Small intestine (tissue), 7 donors: ENCODE measurements at regions not wholly inside any gene's neighbourhood (a gene's known extent, or its start where the extent isn't known, plus 50 kb on each side); places are given as distances from the start of the nearest gene placed in this dataset.

ENCODE experiments used
- DNase-seq, 2 donors: peaks; one replicate each; pipeline versions ENCODE4 v3.0.0 to v3.0.0-alpha.2; 2013
- FAIRE-seq: peaks from 2 replicates; lab custom pipeline; 2012; peaks lifted over from hg19 to GRCh38; lab: Jason Lieb, UNC
- H3K27ac ChIP-seq, 3 donors: one replicate each; pipeline ENCODE4 v1.5.1; 2013; ENCODE audit warnings: low read length in 2 of 3, mild to moderate bottlenecking in 2 of 3, control low read depth in 1 of 3, inconsistent platforms in 1 of 3, low read depth in 1 of 3, moderate library complexity in 1 of 3
- H3K27me3 ChIP-seq, 3 donors: one replicate each; pipeline ENCODE4 v1.6.1; 2013; ENCODE audit warnings: low read length in 3 of 3, inconsistent platforms in 1 of 3; ENCODE audit not compliant: control insufficient read depth in 3 of 3, insufficient read depth in 3 of 3
- H3K36me3 ChIP-seq, 3 donors: one replicate each; pipeline ENCODE4 v1.6.1; 2013; ENCODE audit warnings: low read length in 3 of 3, inconsistent platforms in 1 of 3, low read depth in 1 of 3, mild to moderate bottlenecking in 1 of 3, moderate library complexity in 1 of 3; ENCODE audit not compliant: control insufficient read depth in 3 of 3, insufficient read depth in 2 of 3
- H3K4me1 ChIP-seq, 3 donors: one replicate each; pipeline ENCODE4 v1.6.1; 2013; ENCODE audit warnings: low read length in 2 of 3, inconsistent platforms in 1 of 3, low read depth in 1 of 3, mild to moderate bottlenecking in 1 of 3, moderate library complexity in 1 of 3; ENCODE audit not compliant: control insufficient read depth in 3 of 3, insufficient read depth in 2 of 3
- H3K4me3 ChIP-seq, 3 donors: one replicate each; pipeline ENCODE4 v1.5.1; 2013; ENCODE audit warnings: low read length in 3 of 3, control low read depth in 1 of 3, inconsistent platforms in 1 of 3, low read depth in 1 of 3, mild to moderate bottlenecking in 1 of 3, moderate library complexity in 1 of 3
- H3K9me3 ChIP-seq, 2 donors: one replicate each; pipeline ENCODE4 v1.6.1; 2013; ENCODE audit warnings: low read depth in 1 of 2, low read length in 1 of 2; ENCODE audit not compliant: control insufficient read depth in 2 of 2, insufficient read depth in 1 of 2
- WGBS, 3 donors: extraction: QIAGEN DNeasy Blood & Tissue Kit; methylation state at CpG; one replicate each; pipeline ENCODE4 v1.1.7; 2013; 5-methylcytosine and 5-hydroxymethylcytosine counted together
- donor health status: healthy with polysubstance abuse.
- donor health status: control.
- donor health status: control.
- donor health status: Bipolar disorder and iron deficiency.
- donor health status: healthy.

DNA sequence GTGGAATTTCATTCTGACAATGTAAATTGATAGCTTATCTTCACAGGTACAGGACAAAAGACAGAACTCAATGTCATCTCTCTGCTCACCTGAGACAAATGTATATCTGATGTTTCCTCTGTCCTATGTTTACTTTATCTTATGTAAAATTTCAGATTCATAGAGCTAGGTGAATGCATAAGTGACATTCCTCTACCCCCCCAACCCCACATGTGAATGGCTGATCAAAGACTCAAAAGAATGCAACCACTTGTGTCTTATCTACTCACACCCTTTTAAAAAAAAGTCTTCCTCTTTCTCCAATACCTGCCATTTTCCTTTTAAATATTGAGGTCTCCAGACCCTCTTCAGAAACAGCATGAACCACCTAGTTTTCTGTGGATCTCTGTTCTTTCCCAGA, 736.6 kb upstream of the SEL1L start:
- no peaks in the 10 kb centered on the region for H3K27me3 ChIP-seq
- H3K4me1 ChIP-seq, result no peaks in the 10 kb centered on the region
- DNase-seq, result no peak
- H3K9me3 ChIP-seq, result no peaks in the 10 kb centered on the region
- H3K36me3 ChIP-seq, result no peaks in the 10 kb centered on the region
- no peak overlapping the region for H3K4me3 ChIP-seq
- H3K27ac ChIP-seq, result no peak overlapping the region
- FAIRE-seq, result no peak

DNA sequence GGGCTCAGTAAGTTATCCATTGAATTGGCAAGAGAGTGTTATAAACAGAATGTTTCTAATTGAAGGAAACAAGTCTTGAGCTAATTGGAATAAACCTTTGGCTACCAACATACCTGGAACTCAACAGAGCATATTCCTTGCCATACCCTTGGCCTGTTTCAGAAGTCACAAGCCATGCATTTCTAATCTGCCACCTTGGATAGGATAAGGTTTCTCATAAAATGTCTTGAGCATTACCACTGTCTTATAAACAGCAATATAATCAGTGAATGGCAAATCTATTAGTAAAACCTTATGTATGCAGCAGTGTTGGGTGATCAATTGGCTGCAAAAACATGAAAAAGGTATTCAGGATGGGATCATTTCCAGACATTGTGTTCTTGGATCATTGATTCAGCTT, 765.2 kb upstream of the SEL1L start:
- DNase-seq (no peak), FAIRE-seq (no peak)
- Histone ChIP-seq H3K36me3 (no peaks in the 10 kb centered on the region), H3K27ac (no peak overlapping the region), H3K9me3 (peaks cover 0 to 5% of the 10 kb centered on the region in 2 donors), H3K4me3 (no peak overlapping the region), H3K27me3 (no peaks in the 10 kb centered on the region), H3K4me1 (no peaks in the 10 kb centered on the region)

DNA sequence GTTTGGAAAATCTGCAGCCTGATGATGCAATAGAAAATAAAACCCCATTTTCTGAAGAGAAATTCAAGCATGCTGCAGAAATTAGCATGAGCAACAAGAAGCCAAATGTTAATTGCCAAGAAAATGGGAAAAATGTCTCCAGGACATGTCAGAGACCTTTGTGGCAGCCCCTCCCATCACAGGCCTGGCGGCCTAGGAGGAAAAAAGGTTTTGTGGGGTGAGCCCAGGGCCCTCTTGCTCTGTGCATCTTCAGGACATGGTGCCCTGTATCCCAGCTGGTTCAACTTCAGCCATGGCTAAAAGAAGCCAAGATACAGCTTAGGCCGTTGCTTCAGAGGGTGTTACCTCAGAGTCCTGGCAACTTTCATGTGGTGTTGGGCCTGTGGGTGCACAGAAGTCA, 775.5 kb upstream of the SEL1L start:
- Histone ChIP-seq H3K9me3 (peaks cover 0 to 13% of the 10 kb centered on the region in 2 donors), H3K27me3 (no peaks in the 10 kb centered on the region), H3K36me3 (no peaks in the 10 kb centered on the region), H3K4me1 (no peaks in the 10 kb centered on the region), H3K27ac (no peak overlapping the region), H3K4me3 (no peak overlapping the region)
- FAIRE-seq (no peak), DNase-seq (no peak)
- 67 to 88% (median 69%) methylated on average over 2 of the region's 2 CpGs for WGBS, 3 donors

DNA sequence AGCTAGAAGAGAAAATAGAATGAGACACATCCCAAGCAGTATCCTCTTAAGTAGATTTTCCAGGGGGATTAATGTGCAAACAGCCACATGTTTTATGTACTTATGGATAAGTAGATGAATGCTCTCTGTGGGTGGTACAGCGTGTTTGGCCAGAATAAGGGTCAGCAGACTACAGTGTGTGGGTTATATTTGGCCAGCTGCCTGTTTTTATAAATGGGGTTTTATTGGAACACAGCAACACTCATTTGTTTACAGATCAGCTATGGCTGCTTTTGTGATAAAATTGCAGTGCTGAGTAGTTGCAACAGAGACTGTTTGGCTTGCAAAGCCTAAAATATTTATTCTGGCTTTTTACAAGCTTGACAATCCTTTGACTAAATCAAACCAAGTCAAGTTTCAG, 780.2 kb upstream of the SEL1L start:
- Histone ChIP-seq H3K27ac (no peak overlapping the region), H3K36me3 (no peaks in the 10 kb centered on the region), H3K27me3 (no peaks in the 10 kb centered on the region), H3K4me3 (no peak overlapping the region), H3K9me3 (peaks cover 0 to 10% of the 10 kb centered on the region in 2 donors), H3K4me1 (no peaks in the 10 kb centered on the region)
- 16 to 25% (median 21%) methylated on average over 1 of the region's 1 CpG for WGBS, 3 donors
- DNase-seq (peak in 1 of 2 donors; percentile 1), FAIRE-seq (no peak)

DNA sequence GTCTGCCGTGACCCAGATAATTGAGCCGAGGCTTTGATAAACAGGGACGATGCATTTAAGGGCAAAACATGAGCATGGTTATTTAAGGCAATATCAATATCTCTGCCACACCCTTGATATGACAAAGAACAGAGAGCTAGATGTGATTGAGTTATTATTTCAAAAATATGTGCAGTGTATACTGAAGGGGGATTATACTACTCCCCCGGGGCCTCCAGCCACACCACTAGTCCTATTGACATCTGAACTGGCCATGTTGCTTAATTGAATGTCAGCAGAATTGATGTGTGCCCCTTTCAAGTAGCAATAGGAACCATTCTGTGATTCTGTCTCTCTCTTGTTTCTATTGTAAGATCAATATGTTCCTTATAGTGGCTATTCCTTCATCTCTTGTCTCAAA, 794.8 kb upstream of the SEL1L start:
- Histone ChIP-seq H3K27me3 (no peaks in the 10 kb centered on the region), H3K36me3 (no peaks in the 10 kb centered on the region), H3K4me3 (no peak overlapping the region), H3K4me1 (no peaks in the 10 kb centered on the region), H3K9me3 (peaks cover 0 to 10% of the 10 kb centered on the region in 2 donors), H3K27ac (no peak overlapping the region)
- no peak for FAIRE-seq
- no peak for DNase-seq
- 80 to 86% (median 82%) methylated on average over 4 of the region's 4 CpGs for WGBS, 3 donors

DNA sequence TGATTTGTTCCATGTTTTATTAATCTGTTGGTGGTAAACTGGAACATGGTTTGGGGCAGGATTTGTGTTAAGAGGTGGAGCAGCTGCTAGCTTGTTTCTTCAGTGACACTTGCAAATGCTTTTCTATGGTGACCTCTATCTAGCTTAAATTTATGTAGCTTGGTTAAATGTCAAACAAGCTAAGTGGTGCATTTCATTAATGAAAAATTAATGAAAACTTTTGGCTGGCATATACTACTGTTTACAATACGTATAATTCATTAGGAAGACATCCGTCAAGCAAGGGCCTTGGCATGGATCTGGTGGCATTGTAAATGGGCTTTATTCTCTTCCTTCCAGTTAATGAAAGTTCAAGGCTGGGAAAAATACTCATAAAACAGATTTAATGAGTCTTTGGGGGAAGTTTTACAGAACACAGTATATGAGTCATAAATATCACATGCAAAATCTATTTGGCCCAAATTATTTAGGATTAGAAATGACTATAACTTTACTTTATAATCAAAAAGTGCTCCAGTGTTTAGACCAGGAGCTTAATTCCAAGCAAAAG, 807.7 kb upstream of the SEL1L start:
- 62 to 93% (median 82%) methylated on average over 2 of the region's 2 CpGs for WGBS, 3 donors
- Histone ChIP-seq H3K27ac (no peak overlapping the region), H3K36me3 (no peaks in the 10 kb centered on the region), H3K4me1 (no peaks in the 10 kb centered on the region), H3K27me3 (no peaks in the 10 kb centered on the region), H3K4me3 (no peak overlapping the region), H3K9me3 (no peaks in the 10 kb centered on the region)
- FAIRE-seq (no peak), DNase-seq (no peak)

DNA sequence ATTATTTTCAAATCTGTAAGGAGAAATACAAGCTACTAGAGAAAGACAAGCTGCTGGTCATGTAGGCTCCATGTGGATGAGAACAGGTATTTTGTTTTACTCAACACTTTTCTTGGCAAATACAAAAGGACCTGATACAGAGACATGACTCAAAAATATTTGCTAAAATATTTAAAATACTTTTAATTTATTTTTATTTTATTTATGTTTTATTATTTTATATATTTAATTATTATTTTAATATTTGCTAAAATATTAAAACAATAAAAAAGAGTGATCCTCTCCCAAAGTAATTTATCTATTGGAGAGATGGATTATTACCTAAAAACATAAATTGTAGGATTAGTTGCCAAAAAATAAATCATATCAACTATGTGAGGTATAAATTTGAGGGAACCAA, 808.9 kb upstream of the SEL1L start:
- Histone ChIP-seq H3K27ac (no peak overlapping the region), H3K36me3 (no peaks in the 10 kb centered on the region), H3K27me3 (no peaks in the 10 kb centered on the region), H3K4me1 (no peaks in the 10 kb centered on the region), H3K9me3 (peaks cover 0 to 3% of the 10 kb centered on the region in 2 donors), H3K4me3 (no peak overlapping the region)
- no peak for DNase-seq
- no peak for FAIRE-seq

DNA sequence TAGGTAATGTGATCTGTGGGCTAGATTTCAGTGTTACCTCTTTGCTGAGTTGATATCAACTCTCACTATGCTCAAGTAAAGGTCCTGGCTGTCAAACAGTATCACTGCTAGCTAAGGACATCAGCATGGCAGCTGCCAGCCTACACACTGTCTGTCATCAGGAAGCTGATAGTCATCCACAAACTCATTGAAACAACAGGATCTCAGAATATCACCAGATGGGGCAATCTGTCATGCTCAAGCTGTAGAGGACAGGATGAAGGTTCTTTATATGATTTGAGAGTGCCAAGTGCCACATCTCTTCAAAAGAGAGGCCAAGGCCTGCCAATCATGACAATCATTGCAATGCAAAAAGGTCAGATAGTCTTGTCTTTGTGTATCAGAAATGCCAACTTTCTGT, 811.5 kb upstream of the SEL1L start:
- Histone ChIP-seq H3K27me3 (no peaks in the 10 kb centered on the region), H3K36me3 (no peaks in the 10 kb centered on the region), H3K4me1 (no peaks in the 10 kb centered on the region), H3K27ac (no peak overlapping the region), H3K4me3 (no peak overlapping the region), H3K9me3 (peaks cover 0 to 3% of the 10 kb centered on the region in 2 donors)
- no peak for DNase-seq
- FAIRE-seq, result no peak

DNA sequence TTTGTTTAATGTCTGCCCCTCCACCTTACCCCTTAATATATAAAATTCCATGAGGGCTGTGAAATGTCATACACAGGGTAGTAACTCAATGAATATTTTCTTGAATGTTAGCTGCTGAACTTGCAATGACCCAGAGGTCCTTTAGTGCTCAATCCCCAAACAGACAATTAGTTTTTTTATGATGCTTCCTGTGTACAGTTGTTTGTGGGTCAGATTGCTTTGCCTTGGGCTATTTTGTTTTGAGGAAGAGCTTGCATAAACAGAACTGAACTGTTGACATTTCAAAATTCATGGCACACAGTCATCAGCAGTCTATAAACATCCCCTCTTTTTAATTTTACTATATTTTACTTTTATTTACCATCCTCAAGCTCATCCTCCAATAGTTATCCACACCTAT, 820.5 kb upstream of the SEL1L start:
- no peaks in the 10 kb centered on the region for H3K27me3 ChIP-seq
- H3K27ac ChIP-seq, result no peak overlapping the region
- H3K9me3 ChIP-seq, result no peaks in the 10 kb centered on the region
- H3K4me1 ChIP-seq, result no peaks in the 10 kb centered on the region
- FAIRE-seq (no peak), DNase-seq (no peak)
- no peak overlapping the region for H3K4me3 ChIP-seq
- H3K36me3 ChIP-seq, result no peaks in the 10 kb centered on the region
